Embryonic facial prominence (tissue), 1 donor: ENCODE measurements at regions not wholly inside any gene's neighbourhood (a gene's known extent, or its start where the extent isn't known, plus 50 kb on each side); places are given as distances from the start of the nearest gene placed in this dataset.

Source experiments
- DNase-seq: peaks from one replicate; pipeline ENCODE4 v3.0.0-alpha.2; 2016; ENCODE audit errors: extremely low spot score

DNA sequence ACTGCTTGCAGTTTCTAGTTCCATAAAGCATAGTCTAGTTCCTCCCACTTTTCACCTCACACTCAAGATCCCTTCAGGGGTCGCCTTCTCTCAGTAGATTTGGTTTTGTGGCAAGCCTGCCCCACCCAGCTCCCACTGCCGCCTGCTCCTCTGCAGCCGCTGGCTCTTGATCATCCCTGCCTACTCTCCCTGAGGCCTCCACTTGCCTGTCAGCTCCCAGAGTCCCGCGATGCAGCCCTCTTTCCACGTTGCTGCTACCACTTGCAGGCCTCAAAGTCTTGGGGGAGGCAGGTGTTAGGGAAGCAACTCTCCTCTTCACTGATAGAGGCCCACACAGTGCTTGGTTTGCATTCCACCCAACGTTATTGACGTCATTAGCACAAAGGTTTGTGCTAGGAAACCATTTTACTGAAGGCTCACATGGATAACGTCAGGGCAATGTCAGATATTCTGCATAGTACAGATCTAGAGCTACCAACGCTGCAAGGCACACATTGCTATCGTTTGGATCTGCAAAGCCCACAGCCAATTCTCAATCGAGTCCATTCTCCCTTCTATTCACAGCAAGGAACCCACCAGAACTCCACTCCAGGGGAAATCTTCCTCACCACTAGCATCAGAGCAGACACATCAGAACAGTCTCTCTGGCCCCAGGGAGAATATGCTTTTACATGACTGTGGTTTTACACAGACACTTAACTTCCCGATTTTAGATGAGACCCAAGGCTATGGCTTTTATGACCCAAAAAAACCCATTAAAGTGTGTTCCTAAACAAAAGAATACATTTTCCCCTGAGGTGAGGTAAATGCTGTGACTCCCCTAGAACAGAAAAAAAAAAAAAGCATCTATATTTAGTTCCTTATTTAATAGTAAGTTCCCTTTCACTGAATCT, 519.5 kb upstream of the CAMK1G start:
- DNase-seq, result no peak

DNA sequence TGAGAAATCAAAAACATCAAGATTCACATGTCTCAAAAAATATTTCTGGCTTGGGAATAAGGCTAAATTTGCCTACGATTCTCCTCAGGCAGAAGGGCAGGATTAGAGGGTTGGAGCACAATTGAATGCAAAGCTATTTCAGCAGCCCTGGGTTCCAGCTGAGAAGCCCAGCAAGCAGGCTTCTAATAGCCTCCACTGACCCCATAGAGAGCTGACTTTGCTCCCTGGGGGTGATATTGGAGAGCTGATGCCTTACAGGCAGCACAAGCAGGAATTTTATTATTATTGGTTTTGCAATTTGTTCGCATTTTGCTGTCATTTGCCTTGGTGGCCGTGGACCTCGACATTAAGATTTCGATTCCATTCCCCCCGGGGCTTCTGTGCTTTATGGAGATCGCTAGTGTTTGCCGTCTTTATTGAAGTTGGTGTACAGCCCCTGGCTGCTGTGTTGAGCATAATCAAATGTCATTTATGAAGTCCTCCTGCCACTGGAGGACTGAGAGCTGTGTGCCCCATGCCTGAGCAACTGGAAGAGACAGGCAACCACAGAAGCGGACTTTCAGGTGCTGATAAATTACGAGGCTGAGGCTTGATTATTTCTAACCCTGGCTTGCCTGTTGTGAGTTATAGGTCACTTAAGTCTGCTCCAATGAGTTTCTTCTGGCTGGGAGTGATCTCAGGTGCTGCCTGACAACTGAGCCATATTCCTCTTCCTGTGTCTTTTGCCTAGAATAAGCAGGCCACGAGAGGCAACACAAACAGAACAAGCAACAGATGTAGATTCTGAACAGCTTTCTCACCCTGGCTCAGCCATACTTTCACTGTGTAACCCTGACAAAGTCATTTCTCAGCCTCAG, 518.4 kb upstream of the CAMK1G start:
- DNase-seq, result no peak

DNA sequence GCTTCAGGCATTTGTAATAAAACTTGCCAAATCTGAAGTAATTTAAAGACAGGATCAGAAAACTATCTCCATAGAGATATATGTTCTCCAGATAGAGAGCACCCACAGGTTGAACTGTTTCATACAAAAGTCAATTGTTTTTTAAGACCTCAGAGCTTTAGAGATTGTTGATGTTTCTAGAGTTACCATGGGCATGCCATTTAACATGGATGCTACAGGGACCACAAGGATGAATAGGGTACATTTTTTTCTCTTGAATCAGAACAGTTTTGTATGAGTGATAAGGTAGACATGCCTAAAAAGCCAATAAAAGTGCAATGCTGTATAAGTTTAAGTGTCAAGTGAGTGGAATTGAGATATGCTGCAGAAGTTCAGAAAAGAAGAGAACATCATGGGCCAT, 511.0 kb upstream of the CAMK1G start:
- no peak for DNase-seq

DNA sequence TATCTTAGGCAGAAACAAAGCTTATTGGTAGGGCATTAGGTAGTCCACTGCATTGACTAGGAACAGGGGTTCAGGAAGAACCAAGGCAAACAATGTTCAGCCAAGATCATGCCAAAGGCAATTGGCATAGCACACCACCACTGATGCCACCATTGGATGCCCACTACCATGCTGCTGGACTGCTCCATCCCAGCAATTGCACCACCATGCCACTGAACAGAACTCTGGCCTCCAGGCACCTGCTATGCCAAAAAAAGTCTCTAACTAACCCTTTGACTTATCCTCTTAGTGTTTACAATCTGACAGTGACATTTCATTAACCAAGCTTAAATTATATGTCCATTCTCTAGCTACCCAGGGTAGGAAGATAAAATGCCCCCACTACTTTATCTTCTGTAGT, 509.6 kb upstream of the CAMK1G start:
- no peak for DNase-seq

DNA sequence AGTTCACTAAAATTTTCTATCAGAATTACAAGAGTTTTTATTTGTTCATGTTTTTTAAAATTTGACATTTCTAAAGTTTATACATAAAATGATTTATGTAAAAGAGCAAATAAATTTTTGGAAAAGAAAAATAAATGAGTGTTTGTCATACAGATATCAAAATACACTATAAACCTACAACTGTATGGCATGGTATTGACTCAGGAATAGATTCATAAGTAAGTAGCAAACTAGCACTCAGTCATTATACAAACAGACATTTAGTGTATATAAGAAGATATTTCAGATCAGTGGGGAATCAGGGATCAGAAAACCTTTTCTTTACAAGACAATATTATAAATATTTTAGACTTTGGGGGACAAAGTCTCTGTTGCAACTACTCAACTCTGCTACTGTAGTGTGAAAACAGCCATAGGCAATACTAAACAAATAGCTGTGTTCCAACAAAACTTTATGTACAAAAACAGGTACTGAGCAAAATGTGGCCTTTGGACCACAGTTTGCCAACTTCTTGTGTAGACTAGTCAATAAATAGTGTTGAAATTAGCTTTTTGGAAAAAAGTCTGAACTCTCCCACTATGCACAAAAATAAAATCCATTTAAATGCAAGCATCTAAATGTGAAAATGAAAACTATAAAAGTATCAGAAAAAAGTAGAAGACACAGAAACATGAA, 508.8 kb upstream of the CAMK1G start:
- no peak for DNase-seq

DNA sequence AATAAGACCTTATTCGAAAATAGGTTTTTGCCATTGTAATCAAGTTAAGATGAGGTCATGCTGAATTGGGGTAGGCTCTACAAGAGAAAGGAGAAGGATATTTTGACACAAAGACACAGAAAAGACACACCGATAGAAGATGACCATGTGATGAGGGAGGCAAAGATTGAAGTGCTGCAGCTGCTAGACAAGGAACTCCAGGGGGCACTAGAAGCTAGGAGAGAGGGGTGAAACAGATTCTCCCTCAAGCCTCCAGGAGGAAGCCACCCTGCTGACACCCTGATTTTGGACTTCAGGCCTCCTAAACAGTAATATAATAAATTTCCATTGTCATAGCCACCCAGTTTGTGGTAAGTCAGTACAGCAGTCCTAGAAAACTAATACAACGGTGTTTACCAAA, 506.8 kb upstream of the CAMK1G start:
- DNase-seq, result no peak

DNA sequence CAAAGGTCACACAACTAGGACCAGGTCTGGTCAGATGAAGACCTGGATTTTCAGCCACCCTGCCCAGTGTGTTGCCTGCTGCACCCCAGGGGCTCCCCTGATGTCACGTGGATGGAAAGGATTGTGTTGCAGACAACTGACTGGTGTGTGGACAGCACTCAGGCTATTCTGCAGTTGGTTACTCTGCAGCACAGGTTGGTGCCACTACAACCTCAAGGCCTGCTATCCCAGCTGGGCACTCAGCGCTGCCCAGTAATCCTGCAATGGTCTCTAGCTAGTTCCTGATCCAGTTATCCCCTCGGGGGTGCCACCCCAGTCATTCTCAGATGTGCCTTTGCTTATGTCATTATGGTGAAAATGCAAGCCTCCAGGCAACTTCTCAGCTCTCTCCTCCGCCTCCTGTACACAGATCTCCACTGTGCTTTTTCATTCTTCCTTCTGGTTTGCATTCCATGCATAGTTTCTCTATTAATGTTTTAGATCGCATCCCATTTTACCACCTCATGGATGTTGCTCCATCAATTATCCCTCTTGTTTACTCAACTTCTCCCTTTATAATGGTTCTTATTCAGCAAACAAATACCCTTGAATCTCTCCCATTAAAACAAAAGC, 503.2 kb upstream of the CAMK1G start:
- no peak for DNase-seq

DNA sequence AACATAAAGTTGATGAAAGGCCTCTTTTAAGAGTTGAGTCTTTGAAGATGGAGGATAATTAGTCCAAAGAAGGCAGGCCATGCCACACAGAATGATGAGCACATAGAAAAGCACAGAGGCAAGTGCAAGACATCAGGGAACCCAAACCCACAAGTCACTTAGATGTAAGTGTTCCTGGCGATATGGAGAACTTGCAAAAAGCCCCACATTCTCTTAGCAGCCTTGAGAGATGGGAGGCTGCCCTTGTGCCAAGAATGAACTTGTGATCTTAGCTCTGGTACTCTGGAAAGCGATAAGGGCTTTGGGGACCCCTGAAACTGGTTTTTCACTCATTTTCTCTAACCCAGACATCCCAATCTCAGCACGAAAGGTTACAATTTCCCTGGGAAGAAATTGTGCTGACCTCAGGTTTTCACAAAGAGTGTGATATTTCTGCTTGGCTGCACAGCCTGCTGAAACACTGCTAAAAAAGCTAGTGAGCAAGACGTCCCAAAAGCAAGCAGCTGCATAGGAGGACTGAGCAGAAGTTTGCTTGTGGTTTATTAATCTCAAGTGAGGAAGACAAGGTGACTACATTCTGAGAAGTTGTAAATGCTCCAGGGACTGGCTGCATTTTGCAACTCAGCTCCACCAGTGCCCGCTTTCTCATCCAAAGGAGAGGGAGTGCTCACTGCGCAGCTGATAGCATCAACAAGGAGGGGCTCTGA, 496.9 kb upstream of the CAMK1G start:
- no peak for DNase-seq

DNA sequence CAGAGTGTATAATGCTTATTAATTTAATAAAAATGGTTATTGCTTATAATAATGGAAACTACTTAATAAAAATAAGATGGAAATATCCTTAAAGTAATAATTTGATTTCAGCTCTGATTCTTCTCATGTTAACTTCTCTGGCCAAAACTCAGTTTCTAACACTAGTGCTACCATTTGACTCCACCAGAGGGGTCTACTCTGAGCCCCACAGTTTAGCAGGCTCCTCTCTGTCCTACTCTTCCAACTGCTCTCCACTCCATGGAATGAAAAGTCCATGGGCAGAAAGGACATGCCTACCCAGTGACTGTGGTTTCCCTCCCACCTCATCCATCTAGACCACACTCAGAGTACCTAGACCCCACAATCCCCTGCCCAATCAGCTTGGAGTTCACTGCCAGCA, 489.1 kb upstream of the CAMK1G start:
- DNase-seq, result no peak

DNA sequence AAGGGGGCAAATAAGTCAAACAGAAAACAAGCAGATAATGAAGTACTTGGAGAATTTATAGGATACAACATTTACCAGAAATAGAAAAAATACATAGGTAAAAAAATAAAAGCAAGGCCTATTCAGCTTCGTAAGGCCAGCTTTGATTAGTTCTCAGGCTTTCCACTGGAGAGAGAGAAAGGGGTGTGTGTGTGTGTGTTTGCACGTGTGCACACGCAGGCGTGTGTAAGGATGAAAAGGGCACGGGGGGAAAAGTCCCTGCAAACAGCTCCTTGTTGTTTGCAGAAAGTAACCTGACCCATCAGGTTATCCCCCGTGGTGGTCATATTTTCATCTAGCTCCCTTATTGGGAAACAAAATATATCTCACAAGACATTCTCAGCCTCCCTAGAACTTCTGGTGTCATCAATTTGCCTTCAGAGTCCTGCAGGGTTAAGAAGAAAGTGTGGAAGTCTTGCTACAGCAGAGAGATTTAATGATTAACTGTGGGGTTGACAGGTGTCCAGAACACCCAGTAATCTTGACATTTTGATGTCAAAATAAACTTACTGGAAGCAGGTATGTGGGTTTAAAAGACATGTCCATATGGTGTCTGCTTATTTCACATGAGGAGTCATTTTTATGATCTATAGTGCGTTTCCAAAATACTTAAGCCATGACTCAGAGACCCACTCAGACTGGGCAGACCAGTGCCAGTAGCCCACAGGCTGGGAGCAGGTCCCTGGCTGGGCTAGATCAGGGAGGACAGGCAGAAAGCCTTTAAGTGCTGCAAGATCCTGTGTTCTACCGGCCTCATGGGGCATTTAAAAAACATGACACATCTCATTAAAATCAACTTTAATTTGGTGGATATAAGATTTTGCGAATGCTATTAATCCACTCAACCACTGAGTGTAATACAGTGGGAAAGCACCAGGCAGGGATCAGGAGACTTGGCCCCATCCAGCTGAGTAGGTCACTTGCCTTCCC, 487.6 kb upstream of the CAMK1G start:
- no peak for DNase-seq

DNA sequence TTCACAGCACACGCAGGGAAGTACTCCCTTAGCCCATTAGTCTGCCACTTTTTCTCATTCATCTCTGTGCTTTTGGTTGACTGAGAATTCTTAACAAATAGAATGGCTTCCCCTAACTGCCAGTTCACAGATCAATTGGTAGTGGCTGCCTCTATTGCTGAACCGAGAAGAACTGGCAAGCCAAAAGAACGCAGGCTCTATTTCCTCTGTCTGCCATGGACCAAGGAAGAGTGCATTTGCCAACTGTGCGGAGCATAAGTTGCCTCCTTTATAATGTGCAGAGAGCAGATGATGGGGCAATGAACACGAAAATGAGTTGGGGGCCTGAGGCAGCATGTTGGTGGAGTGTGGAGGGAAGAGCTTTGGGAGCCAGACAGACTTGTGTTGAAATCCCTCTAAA, 483.1 kb upstream of the CAMK1G start:
- DNase-seq, result no peak

DNA sequence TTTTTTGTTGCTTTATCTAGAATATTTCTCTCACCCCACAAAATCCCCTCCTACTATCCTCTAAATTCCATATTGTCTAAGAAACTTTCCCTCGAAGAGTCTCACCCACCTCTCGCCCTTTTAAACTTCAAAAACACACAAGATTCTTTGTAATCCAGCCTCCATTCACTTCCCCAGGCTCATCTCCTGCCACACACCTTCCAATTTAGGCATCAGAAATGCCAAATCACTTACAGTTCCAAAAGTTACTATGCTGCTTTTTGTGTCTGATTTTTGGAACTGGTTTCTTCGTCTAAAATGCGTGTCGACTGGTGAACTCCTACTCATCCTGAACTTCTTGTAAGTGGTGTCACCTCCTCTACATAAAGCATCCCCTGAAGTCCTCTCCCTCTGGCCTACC, 482.4 kb upstream of the CAMK1G start:
- DNase-seq, result no peak

DNA sequence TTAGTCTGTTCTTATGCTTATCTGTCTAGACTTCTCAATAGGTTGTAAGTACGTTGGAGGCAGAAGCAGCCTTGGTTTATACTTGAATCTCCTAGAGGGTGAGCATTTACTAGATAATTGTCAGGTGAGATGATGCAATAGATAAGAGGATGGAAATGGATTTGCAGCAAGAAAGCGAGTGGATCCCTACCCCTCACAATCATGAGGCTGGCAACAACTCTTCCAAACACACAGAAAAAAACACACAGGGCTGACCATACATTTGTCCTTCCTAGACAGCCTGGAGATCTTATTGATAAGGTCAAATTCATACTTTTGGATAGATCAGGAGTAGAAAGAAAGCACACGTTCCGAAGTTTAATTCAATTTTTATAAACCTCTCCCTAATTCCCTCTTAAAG, 481.4 kb upstream of the CAMK1G start:
- DNase-seq, result no peak

DNA sequence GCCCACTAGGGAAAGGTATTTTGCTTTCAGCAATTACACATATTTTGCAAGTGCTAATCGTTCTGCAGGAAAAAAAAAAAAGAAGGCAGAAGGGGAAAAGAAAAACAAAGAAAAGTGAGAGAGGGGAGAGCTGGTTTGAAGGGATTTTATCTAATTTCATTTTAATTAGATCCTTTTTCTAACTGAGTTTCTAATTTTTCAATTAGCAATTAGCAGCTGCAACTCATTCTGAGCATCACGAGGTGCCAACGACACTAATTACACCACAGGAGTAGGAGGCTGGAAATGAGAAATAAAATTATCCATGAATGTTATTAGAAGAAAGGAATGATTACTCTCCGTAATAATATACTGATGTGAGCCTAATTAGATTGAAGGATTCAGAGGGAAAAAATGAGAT, 481.0 kb upstream of the CAMK1G start:
- no peak for DNase-seq

DNA sequence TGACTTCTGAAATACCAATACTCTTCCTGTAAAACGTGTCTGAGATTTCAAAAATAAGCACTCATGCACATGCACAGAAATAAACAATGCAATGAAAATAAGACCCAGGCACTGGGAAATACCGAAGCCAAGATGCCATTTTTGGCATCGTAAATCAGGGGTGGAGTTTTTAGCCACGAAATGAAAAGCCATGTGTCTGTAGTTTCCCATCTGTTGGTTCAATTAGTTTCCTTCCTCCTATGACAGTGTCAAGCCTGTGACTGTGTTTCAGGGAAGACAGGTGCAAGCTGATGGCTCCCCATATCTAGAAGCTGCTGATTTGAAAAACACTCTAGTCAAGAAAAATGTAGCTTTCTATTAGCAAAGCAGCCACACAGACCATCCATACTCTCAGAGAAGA, 480.4 kb upstream of the CAMK1G start:
- DNase-seq, result no peak

DNA sequence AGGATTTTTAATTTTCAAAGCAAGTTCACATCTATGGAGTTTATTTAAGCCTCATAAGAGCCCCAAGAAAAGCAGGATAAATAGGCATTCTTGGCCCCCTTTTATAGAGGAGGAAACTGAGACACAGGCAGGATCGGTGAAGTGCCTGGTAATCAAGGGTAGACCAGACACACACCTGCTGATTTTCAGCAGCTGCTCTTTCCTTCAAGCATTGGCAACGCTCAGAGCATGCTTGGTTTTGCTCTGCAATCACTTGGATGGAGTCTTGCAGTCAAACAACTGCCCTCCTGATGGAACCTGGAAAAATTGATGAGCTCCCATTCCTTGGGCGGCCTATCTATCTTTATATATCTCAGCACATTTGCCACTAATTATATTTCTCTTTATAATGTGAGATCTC, 478.9 kb upstream of the CAMK1G start:
- DNase-seq, result no peak

DNA sequence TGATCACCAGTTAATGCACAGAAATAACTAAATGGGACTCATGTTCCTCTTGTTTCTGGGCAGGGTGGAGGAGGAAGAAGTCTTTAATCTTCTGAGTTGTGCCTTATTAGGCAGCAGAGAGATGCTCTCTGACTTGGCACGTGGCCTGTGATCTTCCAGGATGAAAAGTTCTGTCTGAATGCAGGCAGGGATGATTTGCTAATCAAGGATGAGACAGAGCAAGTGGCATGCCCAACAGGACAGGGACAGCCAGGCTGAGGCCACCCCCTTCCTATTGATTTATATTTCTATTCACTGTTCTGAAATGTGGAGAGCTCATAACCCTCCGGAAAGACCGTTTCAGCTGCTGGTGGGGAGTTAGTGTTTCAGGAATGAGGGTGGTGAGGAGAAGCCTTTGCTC, 477.8 kb upstream of the CAMK1G start:
- no peak for DNase-seq

DNA sequence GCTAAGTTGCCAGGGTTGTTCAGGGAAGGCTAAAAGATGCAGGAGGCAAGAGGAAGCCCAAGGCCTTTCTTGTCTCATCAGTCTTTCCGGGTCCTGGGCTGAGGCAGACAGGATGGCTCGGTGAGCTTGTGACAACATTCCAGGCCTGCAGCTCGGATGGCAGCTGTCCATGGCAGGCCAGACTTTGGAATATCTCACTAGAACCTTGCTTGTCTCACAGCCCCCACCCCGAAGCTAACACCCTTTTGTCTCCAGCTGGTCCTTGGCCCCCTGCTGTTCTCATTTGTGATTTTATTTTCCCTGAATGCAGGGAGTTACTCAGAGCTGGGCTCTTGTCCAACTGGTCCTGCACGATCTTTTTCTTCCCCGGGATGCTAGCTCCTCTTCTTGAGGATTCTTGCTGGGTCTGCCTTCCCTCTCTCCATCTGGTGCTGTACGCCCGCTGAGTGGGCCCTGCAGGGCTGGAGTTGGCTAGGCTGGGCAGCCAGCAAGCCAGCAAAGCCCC, 477.2 kb upstream of the CAMK1G start:
- no peak for DNase-seq

DNA sequence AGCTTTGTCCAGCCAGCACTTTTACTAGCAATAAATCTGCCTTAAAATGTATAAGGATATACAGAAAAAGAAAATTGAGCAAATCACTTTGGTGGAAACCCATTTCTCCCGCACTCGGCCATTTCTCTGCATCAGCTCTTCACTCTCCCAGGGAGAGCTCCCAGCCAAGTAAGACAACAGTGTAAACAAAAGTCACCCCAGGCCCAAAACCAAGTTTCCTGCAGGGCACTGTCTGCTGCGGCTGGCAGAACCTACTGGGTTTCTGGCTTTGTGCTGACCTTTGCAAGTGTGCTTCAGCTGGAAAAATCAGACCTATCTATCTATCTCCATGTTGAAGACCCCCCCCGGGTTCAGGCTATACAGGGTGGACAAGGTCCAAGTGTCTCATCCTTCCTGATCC, 476.7 kb upstream of the CAMK1G start:
- DNase-seq, result no peak

DNA sequence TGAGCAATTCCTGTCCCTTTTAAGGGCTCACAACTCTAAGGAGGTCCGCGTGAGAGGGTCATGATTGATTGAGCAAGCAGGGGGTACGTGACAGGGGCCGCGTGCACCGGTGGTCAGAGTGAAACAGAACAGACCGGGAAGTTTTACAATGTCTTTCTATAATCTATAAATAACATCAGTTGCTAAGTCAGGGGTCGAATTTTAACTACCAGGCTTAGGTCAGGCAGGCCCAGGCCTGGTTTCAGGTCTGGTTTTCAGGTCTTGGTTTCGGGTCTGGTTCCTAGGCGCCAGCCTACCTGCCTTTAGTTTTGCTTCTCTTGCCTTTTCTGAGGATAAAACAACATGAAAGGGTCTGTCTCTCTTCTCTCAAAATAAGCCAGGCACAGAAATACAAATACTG, 476.0 kb upstream of the CAMK1G start:
- DNase-seq, result no peak
